ENCODE measurements at regions not wholly inside any gene's neighbourhood (a gene's known extent, or its start where the extent isn't known, plus 50 kb on each side); places are given as distances from the start of the nearest gene placed in this dataset.

DNA sequence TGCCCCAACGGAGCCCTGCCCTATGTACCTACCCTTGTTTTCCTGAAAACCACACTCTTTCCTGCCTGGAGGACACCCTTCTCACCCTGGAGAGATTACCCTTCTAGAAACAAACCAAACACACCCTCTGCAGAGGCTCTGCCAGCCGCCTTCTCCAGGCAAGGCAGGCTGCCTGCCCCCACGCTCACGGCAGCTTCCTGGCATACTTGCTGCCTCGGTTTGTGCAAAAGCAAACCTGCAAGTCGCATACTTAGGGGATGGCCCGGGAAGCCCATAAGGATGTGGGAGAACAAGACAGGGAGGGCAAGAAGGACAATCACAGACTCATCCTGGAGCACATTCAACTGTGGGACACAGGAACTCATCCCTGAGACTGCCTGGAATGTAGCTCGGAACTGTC is 154.0 kb upstream of the DIO3 start:
- TF ChIP-seq, protein P1, sequence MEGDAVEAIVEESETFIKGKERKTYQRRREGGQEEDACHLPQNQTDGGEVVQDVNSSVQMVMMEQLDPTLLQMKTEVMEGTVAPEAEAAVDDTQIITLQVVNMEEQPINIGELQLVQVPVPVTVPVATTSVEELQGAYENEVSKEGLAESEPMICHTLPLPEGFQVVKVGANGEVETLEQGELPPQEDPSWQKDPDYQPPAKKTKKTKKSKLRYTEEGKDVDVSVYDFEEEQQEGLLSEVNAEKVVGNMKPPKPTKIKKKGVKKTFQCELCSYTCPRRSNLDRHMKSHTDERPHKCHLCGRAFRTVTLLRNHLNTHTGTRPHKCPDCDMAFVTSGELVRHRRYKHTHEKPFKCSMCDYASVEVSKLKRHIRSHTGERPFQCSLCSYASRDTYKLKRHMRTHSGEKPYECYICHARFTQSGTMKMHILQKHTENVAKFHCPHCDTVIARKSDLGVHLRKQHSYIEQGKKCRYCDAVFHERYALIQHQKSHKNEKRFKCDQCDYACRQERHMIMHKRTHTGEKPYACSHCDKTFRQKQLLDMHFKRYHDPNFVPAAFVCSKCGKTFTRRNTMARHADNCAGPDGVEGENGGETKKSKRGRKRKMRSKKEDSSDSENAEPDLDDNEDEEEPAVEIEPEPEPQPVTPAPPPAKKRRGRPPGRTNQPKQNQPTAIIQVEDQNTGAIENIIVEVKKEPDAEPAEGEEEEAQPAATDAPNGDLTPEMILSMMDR (IDR thresholded peaks at IDR 0.05; ENCODE audit: unreplicated experiment in 3 of 3): no peak
- H3K27ac Mint-ChIP-seq: no peak overlapping the region
- H3K4me3 Mint-ChIP-seq: no peak overlapping the region
- H3K4me1 Mint-ChIP-seq: peaks cover 32% of the 10 kb centered on the region
- H3K9me3 Mint-ChIP-seq: no peaks in the 10 kb centered on the region
- peaks cover 12% of the 10 kb centered on the region for H3K27me3 Mint-ChIP-seq (ENCODE audit: low read depth)
- no peaks in the 10 kb centered on the region for H3K36me3 Mint-ChIP-seq (ENCODE audit: low read depth)

DNA sequence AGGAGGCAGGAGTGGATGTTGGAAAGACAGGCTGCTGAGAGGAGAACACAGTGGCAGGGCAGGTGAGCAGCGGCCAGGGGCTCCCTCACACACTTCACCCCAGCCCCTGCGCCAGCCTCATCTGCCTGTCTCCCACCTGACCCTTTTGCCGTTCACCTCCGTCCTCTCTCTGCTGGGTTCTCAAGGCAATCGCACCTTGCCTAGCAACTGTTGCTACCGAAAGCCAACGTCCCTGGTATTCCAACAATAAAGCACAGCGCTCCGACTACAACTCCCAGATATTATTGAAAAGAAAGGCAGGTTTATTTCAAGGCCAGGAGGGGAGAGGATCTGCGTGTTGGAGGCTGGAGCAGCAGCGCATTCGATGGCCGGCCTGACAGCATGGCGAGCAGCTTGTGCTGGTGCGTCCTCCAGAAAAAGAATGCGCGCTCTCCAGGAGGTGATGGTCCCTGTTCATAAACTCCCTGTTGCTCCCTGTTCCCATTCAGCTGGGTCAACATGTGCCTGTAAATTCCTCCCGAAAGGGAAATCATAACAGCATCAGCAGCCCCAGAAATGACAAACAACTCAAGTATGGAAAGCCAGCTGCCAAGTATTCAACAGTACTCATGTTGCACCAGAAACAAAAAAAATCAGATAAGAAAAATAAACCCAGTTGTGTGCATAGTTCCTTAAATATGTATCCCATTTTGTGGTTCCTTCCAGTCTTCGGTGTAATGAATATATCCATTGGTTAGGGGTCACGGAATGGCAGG is 153.0 kb upstream of the DIO3 start:
- TF ChIP-seq, protein P1 (IDR thresholded peaks at IDR 0.05; ENCODE audit: unreplicated experiment in 3 of 3): no peak
- H3K9me3 Mint-ChIP-seq: no peaks in the 10 kb centered on the region
- peaks cover 12% of the 10 kb centered on the region for H3K27me3 Mint-ChIP-seq (ENCODE audit: low read depth)
- H3K4me3 Mint-ChIP-seq: no peak overlapping the region
- H3K36me3 Mint-ChIP-seq (ENCODE audit: low read depth): no peaks in the 10 kb centered on the region
- peaks cover 32% of the 10 kb centered on the region for H3K4me1 Mint-ChIP-seq
- H3K27ac Mint-ChIP-seq: peak overlapping the region in 2 of 3 experiments; percentile 62 to 81

DNA sequence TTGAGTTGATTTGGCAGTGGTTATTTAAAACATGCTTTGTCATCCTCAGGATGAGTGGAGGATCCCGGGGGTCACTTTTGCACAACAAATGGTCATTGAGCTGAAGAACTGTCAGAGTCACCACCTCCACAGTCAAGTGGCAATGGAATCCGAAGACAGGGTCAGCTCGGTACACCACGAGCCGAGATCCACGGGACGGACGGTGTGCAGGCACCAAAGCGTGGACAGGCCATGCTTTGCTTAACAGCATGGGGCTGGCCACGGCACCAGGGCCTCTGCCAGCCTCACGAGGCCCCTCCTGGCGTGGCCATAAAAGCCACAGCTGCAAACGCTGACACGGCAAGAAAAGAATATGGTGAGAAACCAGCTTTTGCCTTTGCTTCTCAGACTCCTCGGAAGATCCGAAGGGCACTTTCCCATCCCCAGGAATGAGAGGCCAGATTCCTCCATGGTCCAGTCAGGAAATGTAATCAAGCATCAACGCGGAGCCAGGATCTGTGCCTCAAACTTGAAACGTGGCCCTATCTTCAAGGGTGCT is 152.2 kb upstream of the DIO3 start:
- Mint-ChIP-seq H3K36me3 (ENCODE audit: low read depth) (no peaks in the 10 kb centered on the region), H3K4me1 (peaks cover 32% of the 10 kb centered on the region), H3K27me3 (ENCODE audit: low read depth) (peaks cover 12% of the 10 kb centered on the region), H3K9me3 (no peaks in the 10 kb centered on the region), H3K27ac (peak overlapping the region in 2 of 3 experiments; percentile 62 to 81), H3K4me3 (no peak overlapping the region)
- TF ChIP-seq, protein P1 (IDR thresholded peaks at IDR 0.05; ENCODE audit: unreplicated experiment in 3 of 3): no peak

DNA sequence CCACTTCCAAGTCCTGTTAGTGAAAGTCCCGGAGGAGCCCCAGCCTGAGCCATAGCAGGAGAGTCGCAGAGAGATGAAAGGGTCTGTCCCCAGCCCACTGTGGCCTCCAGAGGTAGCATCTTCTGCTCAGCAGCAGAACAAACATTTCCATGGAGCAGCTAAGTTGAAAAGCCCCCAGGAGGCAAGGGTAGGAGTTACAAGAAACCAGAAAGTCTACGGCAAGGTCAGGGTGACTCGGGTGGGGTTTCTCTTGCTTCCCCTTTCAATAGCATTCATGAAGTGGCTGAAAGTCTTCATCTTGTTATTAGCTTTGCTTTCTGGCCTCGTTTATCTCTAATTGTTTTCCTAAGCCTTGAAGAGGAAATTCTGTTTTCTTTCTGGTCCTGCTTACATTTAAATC is 151.2 kb upstream of the DIO3 start:
- no peak overlapping the region for H3K27ac Mint-ChIP-seq
- H3K27me3 Mint-ChIP-seq (ENCODE audit: low read depth): peaks cover 12% of the 10 kb centered on the region
- no peaks in the 10 kb centered on the region for H3K9me3 Mint-ChIP-seq
- H3K36me3 Mint-ChIP-seq (ENCODE audit: low read depth): no peaks in the 10 kb centered on the region
- TF ChIP-seq, protein P1 (IDR thresholded peaks at IDR 0.05; ENCODE audit: unreplicated experiment in 3 of 3): no peak
- H3K4me3 Mint-ChIP-seq: no peak overlapping the region
- H3K4me1 Mint-ChIP-seq: peaks cover 28% of the 10 kb centered on the region

DNA sequence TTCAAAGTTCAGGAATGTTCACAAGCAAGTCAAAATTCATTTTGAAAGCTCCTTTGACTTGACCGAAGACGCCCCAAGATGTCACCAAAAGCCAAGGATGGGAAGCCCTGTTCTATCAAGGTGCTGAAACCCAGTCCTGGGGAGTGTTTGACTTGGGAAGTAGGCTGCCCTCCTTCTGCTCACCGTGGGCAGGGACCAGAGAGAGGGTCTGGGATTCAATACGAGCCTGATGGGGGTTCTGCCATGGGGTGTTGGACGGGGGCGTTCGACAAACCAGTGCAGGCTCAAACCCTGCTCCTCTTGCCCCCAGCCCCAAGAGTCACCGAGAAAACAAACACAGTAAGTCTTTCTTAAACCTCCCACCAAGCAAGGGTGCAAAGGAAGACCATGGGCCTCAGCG is 150.1 kb upstream of the DIO3 start:
- Mint-ChIP-seq H3K36me3 (ENCODE audit: low read depth) (no peaks in the 10 kb centered on the region), H3K9me3 (no peaks in the 10 kb centered on the region), H3K4me3 (no peak overlapping the region), H3K27me3 (ENCODE audit: low read depth) (peaks cover 12% of the 10 kb centered on the region), H3K4me1 (peaks cover 20% of the 10 kb centered on the region), H3K27ac (no peak overlapping the region)
- TF ChIP-seq, protein P1 (IDR thresholded peaks at IDR 0.05; ENCODE audit: unreplicated experiment in 3 of 3): no peak

DNA sequence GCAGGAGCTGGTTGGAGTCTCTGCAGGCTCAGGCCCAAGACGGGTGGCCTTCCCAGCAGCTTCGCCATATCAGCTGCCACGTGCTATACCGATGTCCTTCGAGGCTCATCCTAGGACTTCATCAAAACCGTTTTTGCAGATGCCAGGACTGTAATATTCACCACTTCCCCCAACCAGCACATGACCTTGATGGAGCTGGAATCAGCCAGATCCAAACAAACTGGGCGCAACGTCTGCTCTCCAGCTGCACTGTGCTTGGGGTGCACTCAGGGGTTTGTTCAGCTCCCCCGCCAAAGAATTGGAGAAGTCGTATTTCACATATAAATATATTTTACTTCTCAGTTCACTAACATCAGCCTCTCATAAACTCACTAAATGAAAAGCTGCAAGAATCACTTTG is 149.5 kb upstream of the DIO3 start:
- H3K36me3 Mint-ChIP-seq (ENCODE audit: low read depth): no peaks in the 10 kb centered on the region
- no peaks in the 10 kb centered on the region for H3K9me3 Mint-ChIP-seq
- TF ChIP-seq, protein P1 (IDR thresholded peaks at IDR 0.05; ENCODE audit: unreplicated experiment in 3 of 3): no peak
- peaks cover 20% of the 10 kb centered on the region for H3K4me1 Mint-ChIP-seq
- H3K4me3 Mint-ChIP-seq: no peak overlapping the region
- H3K27ac Mint-ChIP-seq: no peak overlapping the region
- H3K27me3 Mint-ChIP-seq (ENCODE audit: low read depth): peaks cover 12% of the 10 kb centered on the region

All from nephron (organoid).